SU-DHL-6 (cell line): ENCODE measurements at regions not wholly inside any gene's neighbourhood (a gene's known extent, or its start where the extent isn't known, plus 50 kb on each side); places are given as distances from the start of the nearest gene placed in this dataset.

Experiments used
- H2AFZ ChIP-seq: fragments of 200-600 bp; sonication (generic); 2 replicates; pipeline ENCODE4 v1.6.1; 2014; ENCODE audit warnings: low read depth, mild to moderate bottlenecking, moderate library complexity, mixed read lengths, antibody characterized with exemption, low read length; ENCODE audit not compliant: severe bottlenecking
- H3F3A ChIP-seq: fragments of 200-600 bp; shearing (Covaris generic); 2 replicates; pipeline ENCODE4 v1.6.0; 2016; ENCODE audit warnings: antibody characterized with exemption, mild to moderate bottlenecking; ENCODE audit not compliant: insufficient read depth
- H3K27ac ChIP-seq: fragments of 200-600 bp; sonication (generic); 2 replicates; pipeline ENCODE4 v1.5.1; 2016; ENCODE audit warnings: low read depth, mild to moderate bottlenecking, low read length, moderate library complexity, mixed read lengths
- H3K27me3 ChIP-seq: fragments of 200-600 bp; sonication (generic), shearing (Covaris generic); 2 replicates; pipeline ENCODE4 v1.6.0; 2014; ENCODE audit warnings: mild to moderate bottlenecking, low read length
- H3K36me3 ChIP-seq: fragments of 200-600 bp; sonication (generic); 2 replicates; pipeline ENCODE4 v1.6.1; 2014; ENCODE audit warnings: mild to moderate bottlenecking, low read length, mixed read lengths
- H3K4me2 ChIP-seq: fragments of 300-600, 200-600 bp; shearing (Covaris generic), sonication (generic); 2 replicates; pipeline ENCODE4 v1.6.0; 2014; ENCODE audit warnings: low read length, low read depth, mild to moderate bottlenecking; ENCODE audit not compliant: poor library complexity, severe bottlenecking
- H3K4me3 ChIP-seq: fragments of 200-600 bp; sonication (generic); 2 replicates; pipeline ENCODE4 v1.5.1; 2014; ENCODE audit warnings: antibody characterized with exemption, low read length, mild to moderate bottlenecking, mixed read lengths; ENCODE audit not compliant: insufficient read depth, poor library complexity, severe bottlenecking
- H3K79me2 ChIP-seq: fragments of 200-600 bp; sonication (generic); 2 replicates; pipeline ENCODE4 v1.6.1; 2014; ENCODE audit warnings: mild to moderate bottlenecking, low read length, moderate library complexity; ENCODE audit not compliant: insufficient read depth
- H3K9ac ChIP-seq: fragments of 200-600 bp; sonication (generic); 2 replicates; pipeline ENCODE4 v1.7.0; 2014; ENCODE audit warnings: mild to moderate bottlenecking, low read length
- H3K9me2 ChIP-seq: fragments of 200-600 bp; sonication (generic); replicated peaks from 2 replicates; pipeline ENCODE4 v1.6.1; 2014; ENCODE audit warnings: low read length; ENCODE audit not compliant: insufficient read depth
- H3K9me3 ChIP-seq: fragments of 200-600 bp; sonication (generic); 2 replicates; pipeline ENCODE4 v1.6.1; 2014; ENCODE audit warnings: low read length, mixed read lengths; ENCODE audit not compliant: insufficient read depth
- H4K20me1 ChIP-seq: fragments of 200-600 bp; sonication (generic); 2 replicates; pipeline ENCODE4 v1.6.1; 2014; ENCODE audit warnings: low read depth, mild to moderate bottlenecking, antibody characterized with exemption, low read length, moderate library complexity, mixed read lengths
- CTCF ChIP-seq: fragments of 200-600 bp; sonication (generic); IDR thresholded peaks from one replicate; pipeline ENCODE4 v1.5.1; 2017; ENCODE audit warnings: antibody characterized with exemption, mild to moderate bottlenecking, low read length, moderate library complexity; ENCODE audit not compliant: insufficient read depth, poor library complexity, severe bottlenecking
- EZH2phosphoT487 ChIP-seq: fragments of 200-600 bp; sonication (generic), shearing (Covaris generic); conservative IDR thresholded peaks from 2 replicates; pipeline ENCODE4 v1.6.1; 2018; ENCODE audit warnings: mild to moderate bottlenecking, antibody characterized with exemption, low read length, moderate library complexity, mixed read lengths

GRCh38 chrX:20481632-20482031 is 214.9 kb upstream of the RPS6KA3 start:
- Histone ChIP-seq H3K36me3 (no peaks in the 10 kb centered on the region), H3K4me3 (no peak overlapping the region), H3K9ac (no peak overlapping the region), H3K9me2 (no peaks in the 10 kb centered on the region), H3F3A (no peaks in the 10 kb centered on the region), H2AFZ (no peak overlapping the region), H3K27ac (no peak overlapping the region), H3K9me3 (no peaks in the 10 kb centered on the region), H3K27me3 (no peaks in the 10 kb centered on the region), H3K79me2 (no peaks in the 10 kb centered on the region), H4K20me1 (no peaks in the 10 kb centered on the region), H3K4me2 (no peak overlapping the region)
- TF ChIP-seq CTCF (no peak), EZH2phosphoT487 (no peak)

- no peak for TF ChIP-seq CTCF
- TF ChIP-seq EZH2phosphoT487, result no peak
- no peaks in the 10 kb centered on the region for H3K27me3 ChIP-seq
- H3K27ac ChIP-seq, result no peak overlapping the region
- no peaks in the 10 kb centered on the region for H4K20me1 ChIP-seq
- H3K9me3 ChIP-seq, result no peaks in the 10 kb centered on the region
- H3F3A ChIP-seq, result no peaks in the 10 kb centered on the region
- no peak overlapping the region for H3K4me2 ChIP-seq
- H3K36me3 ChIP-seq, result no peaks in the 10 kb centered on the region
- no peak overlapping the region for H2AFZ ChIP-seq
- H3K9me2 ChIP-seq, result no peaks in the 10 kb centered on the region
- H3K79me2 ChIP-seq, result no peaks in the 10 kb centered on the region
- H3K4me3 ChIP-seq, result no peak overlapping the region
- no peak overlapping the region for H3K9ac ChIP-seq
Observed at GRCh38 chrX:20479896-20480295, 213.2 kb upstream of the RPS6KA3 start.

DNA sequence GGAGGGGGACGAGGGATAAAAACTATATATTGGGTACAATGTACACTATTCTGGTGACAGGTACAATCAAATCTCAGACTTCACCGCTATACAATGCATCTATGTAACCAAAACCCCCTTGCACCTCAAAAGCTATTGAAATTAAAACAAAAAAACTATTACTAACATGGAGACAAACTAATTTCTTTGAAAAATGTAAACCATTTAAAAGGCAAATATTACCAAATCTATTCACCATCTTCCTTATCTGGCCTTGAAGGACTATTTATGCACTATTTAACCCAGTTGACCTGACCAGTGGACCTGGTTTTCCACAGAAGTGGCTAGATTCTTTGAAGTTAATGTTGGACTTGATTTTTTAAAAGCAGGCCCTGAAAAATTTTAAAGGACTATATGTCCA is 212.3 kb upstream of the RPS6KA3 start:
- Histone ChIP-seq H3K9me3 (no peaks in the 10 kb centered on the region), H3K4me3 (no peak overlapping the region), H3K27me3 (no peaks in the 10 kb centered on the region), H4K20me1 (no peaks in the 10 kb centered on the region), H3K79me2 (no peaks in the 10 kb centered on the region), H3K27ac (no peak overlapping the region), H3K36me3 (no peaks in the 10 kb centered on the region), H3K4me2 (no peak overlapping the region), H3F3A (no peaks in the 10 kb centered on the region), H3K9ac (no peak overlapping the region), H2AFZ (no peak overlapping the region), H3K9me2 (no peaks in the 10 kb centered on the region)
- TF ChIP-seq EZH2phosphoT487 (no peak), CTCF (no peak)

DNA sequence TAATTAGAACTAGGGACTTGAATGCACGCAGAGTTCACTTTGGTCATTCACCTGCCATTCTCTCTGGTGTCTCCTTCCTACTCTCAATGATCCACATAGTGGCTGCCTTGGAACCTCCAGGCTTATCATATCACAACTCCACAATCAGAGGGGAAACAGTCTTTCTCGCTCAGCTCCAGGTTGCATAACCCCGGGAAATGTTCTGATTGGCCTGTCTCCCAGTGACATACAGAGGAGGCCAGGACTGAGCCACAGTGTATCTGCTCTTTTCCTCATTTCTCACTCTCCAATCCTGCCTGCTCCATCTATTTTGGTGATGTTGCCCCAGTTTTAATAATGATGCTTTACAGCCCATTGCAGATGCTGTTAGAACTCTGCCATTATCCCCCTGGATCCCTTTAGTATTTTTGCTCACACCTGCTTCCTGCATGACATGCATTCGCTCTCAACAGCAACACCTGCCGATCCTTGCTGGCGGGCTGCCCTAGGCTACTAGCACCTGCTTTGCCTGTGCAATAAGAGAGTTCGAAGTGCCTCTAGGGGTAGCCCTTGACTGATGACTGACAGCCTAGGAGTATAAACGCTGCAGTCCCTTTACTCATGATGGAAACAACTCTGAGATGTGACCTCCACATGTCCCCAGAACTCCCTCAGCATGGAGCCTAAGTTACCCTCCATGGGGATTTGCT is 211.3 kb upstream of the RPS6KA3 start:
- no peak overlapping the region for H3K4me3 ChIP-seq
- no peak overlapping the region for H2AFZ ChIP-seq
- H3K27ac ChIP-seq, result no peak overlapping the region
- TF ChIP-seq CTCF, result no peak
- TF ChIP-seq EZH2phosphoT487, result no peak
- no peaks in the 10 kb centered on the region for H4K20me1 ChIP-seq
- no peaks in the 10 kb centered on the region for H3K36me3 ChIP-seq
- no peaks in the 10 kb centered on the region for H3K79me2 ChIP-seq
- no peak overlapping the region for H3K4me2 ChIP-seq
- H3K27me3 ChIP-seq, result no peaks in the 10 kb centered on the region
- H3K9me3 ChIP-seq, result no peaks in the 10 kb centered on the region
- no peaks in the 10 kb centered on the region for H3K9me2 ChIP-seq
- H3K9ac ChIP-seq, result no peak overlapping the region
- no peaks in the 10 kb centered on the region for H3F3A ChIP-seq
